GM23338 (cell line): ENCODE measurements at regions not wholly inside any gene's neighbourhood (a gene's known extent, or its start where the extent isn't known, plus 50 kb on each side); places are given as distances from the start of the nearest gene placed in this dataset.

Experiments used
- ATAC-seq: fragments of 200-7000 bp; cut with Tn5 transposase; 3 replicates; pipeline ENCODE4 v1.9.1; 2020
- DNase-seq: peaks from one replicate; pipeline ENCODE4 v3.0.0-alpha.2; 2015; ENCODE audit warnings: low spot score
- H2AFZ ChIP-seq: fragments of 200-600 bp; sonication (generic); 2 replicates; pipeline ENCODE4 v1.8.0; 2016; ENCODE audit warnings: antibody characterized with exemption, mild to moderate bottlenecking, moderate library complexity
- H3F3A ChIP-seq: fragments of 200-600 bp; sonication (generic); replicated peaks from 2 replicates; pipeline ENCODE4 v1.8.0; 2017; ENCODE audit warnings: antibody characterized with exemption, mixed run types, low read depth
- H3K27ac ChIP-seq: fragments of 200-600 bp; sonication (generic); 2 replicates; pipeline ENCODE4 v1.6.1; 2016; ENCODE audit warnings: low read depth
- H3K27me3 ChIP-seq: fragments of 200-600 bp; sonication (generic); 2 replicates; pipeline ENCODE4 v1.8.0; 2016; ENCODE audit warnings: mild to moderate bottlenecking, mixed run types, moderate library complexity; ENCODE audit not compliant: insufficient read depth
- H3K36me3 ChIP-seq: fragments of 200-600 bp; sonication (generic); 2 replicates; pipeline ENCODE4 v1.8.0; 2016; ENCODE audit warnings: mild to moderate bottlenecking; ENCODE audit not compliant: insufficient read depth
- H3K4me1 ChIP-seq: fragments of 200-600 bp; sonication (generic); 2 replicates; pipeline ENCODE4 v1.8.0; 2016; ENCODE audit warnings: mild to moderate bottlenecking, moderate library complexity; ENCODE audit not compliant: insufficient read depth
- H3K4me2 ChIP-seq: fragments of 200-600 bp; sonication (generic); 2 replicates; pipeline ENCODE4 v1.7.1; 2017; ENCODE audit warnings: mixed run types
- H3K4me3 ChIP-seq: fragments of 200-600 bp; sonication (generic); 2 replicates; pipeline ENCODE4 v1.6.1; 2016; ENCODE audit warnings: mixed run types
- H3K79me2 ChIP-seq: fragments of 200-600 bp; sonication (generic); replicated peaks from 2 replicates; pipeline ENCODE4 v1.8.0; 2017; ENCODE audit warnings: mild to moderate bottlenecking; ENCODE audit not compliant: insufficient read depth
- H3K9me2 ChIP-seq: fragments of 200-600 bp; sonication (generic); 2 replicates; pipeline ENCODE4 v1.8.0; 2017; ENCODE audit not compliant: insufficient read depth
- H4K20me1 ChIP-seq: fragments of 200-600 bp; sonication (generic); replicated peaks from 2 replicates; pipeline ENCODE4 v1.8.0; 2017; ENCODE audit warnings: mild to moderate bottlenecking; ENCODE audit not compliant: insufficient read depth
- H3K27ac Mint-ChIP-seq: 2 replicates; pipeline ENCODE4 v1.8.0; 2020; ENCODE audit warnings: inconsistent platforms, mild to moderate bottlenecking, moderate library complexity, mixed read lengths
- H3K27me3 Mint-ChIP-seq: 3 replicates; pipeline ENCODE4 v1.8.0; 2022; ENCODE audit warnings: low read depth, mild to moderate bottlenecking, moderate library complexity, mixed read lengths, inconsistent platforms; ENCODE audit not compliant: insufficient read depth, poor library complexity
- H3K36me3 Mint-ChIP-seq: 3 replicates; pipeline ENCODE4 v1.8.0; 2021; ENCODE audit warnings: low read depth, mild to moderate bottlenecking, inconsistent platforms, moderate library complexity, mixed read lengths
- H3K4me1 Mint-ChIP-seq: 3 replicates; pipeline ENCODE4 v1.8.0; 2020; ENCODE audit warnings: mild to moderate bottlenecking, inconsistent platforms, mixed read lengths
- H3K4me3 Mint-ChIP-seq: 3 replicates; pipeline ENCODE4 v1.8.0; 2021; ENCODE audit warnings: moderate library complexity, mild to moderate bottlenecking, inconsistent platforms, mixed read lengths
- H3K9me3 Mint-ChIP-seq: 3 replicates; pipeline ENCODE4 v1.8.0; 2020; ENCODE audit warnings: moderate library complexity, mild to moderate bottlenecking, inconsistent platforms, mixed read lengths
- ETS1 ChIP-seq: IDR thresholded peaks from 2 replicates; pipeline ENCODE4 v1.6.1; 2016; ENCODE audit warnings: antibody characterized with exemption
- EZH2 ChIP-seq: fragments of 200-600 bp; sonication (generic); IDR thresholded peaks from one replicate; pipeline ENCODE4 v1.8.0; 2017; ENCODE audit warnings: antibody characterized with exemption, mild to moderate bottlenecking, low read depth; ENCODE audit not compliant: unreplicated experiment
- EZH2phosphoT487 ChIP-seq: fragments of 200-600 bp; sonication (generic); IDR thresholded peaks from one replicate; pipeline ENCODE4 v1.8.1; 2018; ENCODE audit warnings: antibody characterized with exemption; ENCODE audit not compliant: unreplicated experiment
- JUNB ChIP-seq: IDR thresholded peaks from one replicate; pipeline ENCODE4 v1.6.1; 2016; ENCODE audit warnings: antibody characterized with exemption; ENCODE audit not compliant: unreplicated experiment
- POLR2AphosphoS5 ChIP-seq: IDR thresholded peaks from 2 replicates; pipeline ENCODE4 v1.6.1; 2016; ENCODE audit warnings: antibody characterized with exemption, low read depth
- REST ChIP-seq: IDR thresholded peaks from one replicate; pipeline ENCODE4 v1.6.1; 2018; ENCODE audit warnings: antibody characterized with exemption; ENCODE audit not compliant: unreplicated experiment
- ZNF462 ChIP-seq: fragments of 250-450 bp; sonication (Bioruptor Pico); IDR thresholded peaks from 2 replicates; pipeline ENCODE4 v1.5.0; 2020; ENCODE audit warnings: mild to moderate bottlenecking, moderate library complexity

GRCh38 chr15:29446480-29446879 lies 176.9 kb upstream of the NSMCE3 start (continued):
- TF ChIP-seq ZNF462 (CRISPR knock-in tag), result no peak
- TF ChIP-seq EZH2phosphoT487, result no peak
- TF ChIP-seq EZH2, result no peak
- no peak for TF ChIP-seq POLR2AphosphoS5
- TF ChIP-seq JUNB, result no peak

- H3K4me3 ChIP-seq, result no peak overlapping the region
- H3K4me2 ChIP-seq, result no peak overlapping the region
- no peak overlapping the region for H3K4me3 Mint-ChIP-seq
- peaks cover 10% of the 10 kb centered on the region; the same call in 2 of the 3 replicates for H3K4me1 Mint-ChIP-seq
- H3K27ac ChIP-seq, result no peak overlapping the region
- no peak overlapping the region for H3K27ac Mint-ChIP-seq
- H3K9me2 ChIP-seq, result peaks cover 8% of the 10 kb centered on the region; the same call in 1 of the 2 replicates
- ATAC-seq (no peak), DNase-seq (no peak)
- no peaks in the 10 kb centered on the region for H3K79me2 ChIP-seq
- no peaks in the 10 kb centered on the region for H3K9me3 Mint-ChIP-seq
- H3K4me1 ChIP-seq, result no peaks in the 10 kb centered on the region
- H3K27me3 Mint-ChIP-seq, result peaks cover 2% of the 10 kb centered on the region
- no peak overlapping the region for H2AFZ ChIP-seq
- H3K27me3 ChIP-seq, result no peaks in the 10 kb centered on the region
- no peaks in the 10 kb centered on the region for H4K20me1 ChIP-seq
- H3F3A ChIP-seq, result no peaks in the 10 kb centered on the region
- no peaks in the 10 kb centered on the region for H3K36me3 Mint-ChIP-seq
- no peaks in the 10 kb centered on the region for H3K36me3 ChIP-seq
- no peak for TF ChIP-seq JUNB
- TF ChIP-seq EZH2, result no peak
- TF ChIP-seq REST, result no peak
- no peak for TF ChIP-seq ETS1
Measured at GRCh38 chr15:29442532-29442931, 172.9 kb upstream of the NSMCE3 start.
